ENCODE measurements at regions not wholly inside any gene's neighbourhood (a gene's known extent, or its start where the extent isn't known, plus 50 kb on each side); places are given as distances from the start of the nearest gene placed in this dataset.
"Not testable (repeated sequence)": the region's sequence is repeated elsewhere in the genome, so short reads cannot be mapped to it uniquely, and the experiment has no call there.

DNA sequence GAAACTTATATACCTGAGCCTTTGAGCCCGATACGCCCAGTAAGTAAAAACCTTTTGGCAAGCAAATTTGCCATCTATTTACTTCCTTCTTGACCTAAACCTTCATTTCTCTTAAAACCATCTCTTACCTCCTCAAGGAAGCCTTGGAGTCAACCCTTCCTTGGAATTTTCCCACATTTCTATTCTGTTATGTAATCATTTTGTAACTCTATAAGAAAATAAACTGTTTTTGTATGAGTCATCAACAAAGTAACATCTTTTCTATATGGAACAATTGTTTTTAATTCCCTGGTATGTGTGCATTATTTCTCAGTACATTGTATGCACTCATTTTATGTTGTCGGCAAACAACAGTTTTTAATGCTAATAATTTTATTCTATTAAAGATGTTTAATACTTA, 162.0 kb downstream of the TEX36 start:
- DNase-seq (no peak), ATAC-seq (no peak)
- Histone ChIP-seq H3K4me1 (no peaks in the 10 kb centered on the region), H3K9me3 (peaks cover 0 to 6% (median 0%) of the 10 kb centered on the region in 12 donors), H3K27ac (no peak overlapping the region), H3K36me3 (no peaks in the 10 kb centered on the region), H3K27me3 (peaks cover 0 to 6% (median 0%) of the 10 kb centered on the region in 9 donors), H3K4me3 (no peak overlapping the region)
- TF ChIP-seq, protein P1, sequence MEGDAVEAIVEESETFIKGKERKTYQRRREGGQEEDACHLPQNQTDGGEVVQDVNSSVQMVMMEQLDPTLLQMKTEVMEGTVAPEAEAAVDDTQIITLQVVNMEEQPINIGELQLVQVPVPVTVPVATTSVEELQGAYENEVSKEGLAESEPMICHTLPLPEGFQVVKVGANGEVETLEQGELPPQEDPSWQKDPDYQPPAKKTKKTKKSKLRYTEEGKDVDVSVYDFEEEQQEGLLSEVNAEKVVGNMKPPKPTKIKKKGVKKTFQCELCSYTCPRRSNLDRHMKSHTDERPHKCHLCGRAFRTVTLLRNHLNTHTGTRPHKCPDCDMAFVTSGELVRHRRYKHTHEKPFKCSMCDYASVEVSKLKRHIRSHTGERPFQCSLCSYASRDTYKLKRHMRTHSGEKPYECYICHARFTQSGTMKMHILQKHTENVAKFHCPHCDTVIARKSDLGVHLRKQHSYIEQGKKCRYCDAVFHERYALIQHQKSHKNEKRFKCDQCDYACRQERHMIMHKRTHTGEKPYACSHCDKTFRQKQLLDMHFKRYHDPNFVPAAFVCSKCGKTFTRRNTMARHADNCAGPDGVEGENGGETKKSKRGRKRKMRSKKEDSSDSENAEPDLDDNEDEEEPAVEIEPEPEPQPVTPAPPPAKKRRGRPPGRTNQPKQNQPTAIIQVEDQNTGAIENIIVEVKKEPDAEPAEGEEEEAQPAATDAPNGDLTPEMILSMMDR (IDR thresholded peaks at IDR 0.05), result no peak
- TF ChIP-seq POLR2A (IDR thresholded peaks at IDR 0.05), result no peak
- intact Hi-C loops (cut with DNase I), result no loop called here
- 94 to 95% (median 94%) methylated on average over 3 of the region's 3 CpGs for WGBS, 4 donors

DNA sequence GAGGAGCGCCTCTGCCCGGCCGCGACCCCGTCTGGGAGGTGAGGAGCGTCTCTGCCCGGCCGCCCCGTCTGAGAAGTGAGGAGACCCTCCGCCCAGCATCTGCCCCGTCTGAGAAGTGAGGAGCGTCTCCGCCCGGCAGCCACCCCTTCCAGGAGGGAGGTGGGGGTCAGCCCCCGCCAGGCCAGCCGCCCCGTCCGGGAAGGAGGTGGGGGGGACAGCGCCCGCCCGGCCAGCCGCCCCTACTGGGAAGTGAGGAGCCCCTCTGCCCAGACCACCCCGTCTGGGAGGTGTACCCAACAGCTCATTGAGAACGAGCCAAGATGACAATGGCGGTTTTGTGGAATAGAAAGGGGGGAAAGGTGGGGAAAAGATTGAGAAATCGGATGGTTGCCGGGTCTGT, 164.6 kb downstream of the TEX36 start:
- ATAC-seq; intact Hi-C loops (cut with DNase I); DNase-seq; H3K36me3 ChIP-seq; H3K4me1 ChIP-seq; H3K27ac ChIP-seq; H3K9me3 ChIP-seq; H3K4me3 ChIP-seq: not testable (repeated sequence)
- peaks cover 0 to 10% (median 3%) of the 10 kb centered on the region in 9 donors for H3K27me3 ChIP-seq
- 84 to 98% (median 91%) methylated on average over 11 to 21 of the region's 27 CpGs for WGBS, 4 donors

- Histone ChIP-seq H3K4me1 (no peaks in the 10 kb centered on the region), H3K4me3 (no peak overlapping the region), H3K9me3 (peaks cover 0 to 6% (median 0%) of the 10 kb centered on the region in 12 donors), H3K36me3 (no peaks in the 10 kb centered on the region), H3K27me3 (peaks cover 0 to 8% (median 3%) of the 10 kb centered on the region in 9 donors), H3K27ac (no peak overlapping the region)
- ATAC-seq (no peak), DNase-seq (no peak)
- 31 to 45% (median 40%) methylated on average over 8 of the region's 8 CpGs for WGBS, 4 donors
- TF ChIP-seq, protein P1 (IDR thresholded peaks at IDR 0.05), result no peak
- TF ChIP-seq POLR2A (IDR thresholded peaks at IDR 0.05), result no peak
- intact Hi-C loops (cut with DNase I), result no loop called here
Measured at GRCh38 chr10:125515571-125515970, 167.4 kb downstream of the TEX36 start.

DNA sequence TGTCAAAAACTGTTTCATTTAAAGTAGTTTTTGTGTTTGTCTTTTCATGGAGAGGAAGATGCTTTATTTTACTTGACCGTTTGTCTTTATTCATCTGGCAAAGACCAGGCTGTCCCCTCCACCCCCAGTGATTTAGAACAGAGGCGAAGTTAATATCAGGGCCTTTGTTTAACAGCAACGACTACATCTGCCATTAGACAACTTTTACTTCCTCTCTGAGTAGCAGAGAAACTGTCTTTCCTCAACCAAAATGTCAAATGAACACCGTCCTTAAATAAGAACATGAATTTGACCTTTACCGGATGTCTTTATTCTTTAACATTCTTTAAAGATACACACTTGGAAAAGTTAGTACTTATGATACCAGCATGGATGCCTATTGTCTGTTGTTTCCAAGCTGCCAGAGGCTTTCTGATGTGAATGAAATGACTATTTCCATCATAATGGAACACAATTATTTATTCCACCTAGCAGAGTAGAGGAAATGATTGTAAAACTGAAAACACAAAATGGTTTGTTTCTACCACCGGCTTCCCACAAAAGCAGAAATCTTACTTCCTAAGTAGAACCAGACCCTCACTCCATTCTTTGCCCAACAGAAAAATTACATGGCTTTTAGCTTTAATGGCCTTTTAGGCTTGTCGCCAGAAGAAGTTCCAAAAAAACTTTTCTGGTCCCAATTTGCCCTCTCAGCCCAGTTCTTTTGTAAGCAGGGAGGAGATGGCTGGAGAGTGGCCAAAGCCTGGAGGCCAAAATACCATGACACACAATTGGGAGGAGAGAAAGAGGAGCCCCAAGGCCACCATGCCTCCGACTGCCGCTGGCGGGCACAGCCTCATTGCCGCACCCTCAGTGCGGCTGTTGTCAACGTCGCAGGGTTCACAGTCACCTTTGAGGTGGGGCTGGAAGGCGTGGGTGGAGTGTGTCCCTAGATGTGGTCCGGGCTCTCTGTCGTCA, 168.5 kb downstream of the TEX36 start:
- intact Hi-C loops (cut with DNase I), result no loop called here
- no peak for DNase-seq
- no peak for ATAC-seq

More for the DNA sequence above, 168.5 kb downstream of the TEX36 start:
- WGBS, 4 donors, result 67 to 77% (median 75%) methylated on average over 17 of the region's 17 CpGs
- no peak overlapping the region for H3K4me3 ChIP-seq
- H3K4me1 ChIP-seq, result no peaks in the 10 kb centered on the region
- H3K36me3 ChIP-seq, result no peaks in the 10 kb centered on the region
- H3K27me3 ChIP-seq, result peaks cover 0 to 8% (median 3%) of the 10 kb centered on the region in 9 donors
- TF ChIP-seq, protein P1 (IDR thresholded peaks at IDR 0.05), result no peak
- no peak for TF ChIP-seq POLR2A (IDR thresholded peaks at IDR 0.05)
- peaks cover 0 to 4% (median 0%) of the 10 kb centered on the region in 12 donors for H3K9me3 ChIP-seq
- H3K27ac ChIP-seq, result no peak overlapping the region
